RWPE1 (cell line): ENCODE measurements at regions not wholly inside any gene's neighbourhood (a gene's known extent, or its start where the extent isn't known, plus 50 kb on each side); places are given as distances from the start of the nearest gene placed in this dataset.

Experiments
- CTCF ChIA-PET: fragments of 350-600 bp; sonication (Branson Sonifier 250); formaldehyde crosslinking; extraction: SDS; loops from one replicate; lab custom pipeline; 2021; lab: Yijun Ruan, JAX
- POLR2A ChIA-PET: fragments of 400-600 bp; formaldehyde crosslinking; extraction: SDS; loops from one replicate; lab custom pipeline; 2020; ENCODE audit warnings: antibody characterized with exemption; ENCODE audit not compliant: low non-redundant PET; lab: Yijun Ruan, JAX
- DNase-seq: peaks from one replicate; pipeline ENCODE4 v3.0.0; 2012; ENCODE audit warnings: low spot score
- H3K27ac ChIP-seq: fragments of 450-650 bp; 2 replicates; pipeline ENCODE4 v1.5.1; 2017
- TF ChIP-seq, protein P1 (sequence below): fragments of 450-650 bp; conservative IDR thresholded peaks from 2 replicates; pipeline ENCODE4 v1.5.1; 2017; ENCODE audit warnings: low read depth, mild to moderate bottlenecking

- DNase-seq: no peak
- TF ChIP-seq, protein P1, sequence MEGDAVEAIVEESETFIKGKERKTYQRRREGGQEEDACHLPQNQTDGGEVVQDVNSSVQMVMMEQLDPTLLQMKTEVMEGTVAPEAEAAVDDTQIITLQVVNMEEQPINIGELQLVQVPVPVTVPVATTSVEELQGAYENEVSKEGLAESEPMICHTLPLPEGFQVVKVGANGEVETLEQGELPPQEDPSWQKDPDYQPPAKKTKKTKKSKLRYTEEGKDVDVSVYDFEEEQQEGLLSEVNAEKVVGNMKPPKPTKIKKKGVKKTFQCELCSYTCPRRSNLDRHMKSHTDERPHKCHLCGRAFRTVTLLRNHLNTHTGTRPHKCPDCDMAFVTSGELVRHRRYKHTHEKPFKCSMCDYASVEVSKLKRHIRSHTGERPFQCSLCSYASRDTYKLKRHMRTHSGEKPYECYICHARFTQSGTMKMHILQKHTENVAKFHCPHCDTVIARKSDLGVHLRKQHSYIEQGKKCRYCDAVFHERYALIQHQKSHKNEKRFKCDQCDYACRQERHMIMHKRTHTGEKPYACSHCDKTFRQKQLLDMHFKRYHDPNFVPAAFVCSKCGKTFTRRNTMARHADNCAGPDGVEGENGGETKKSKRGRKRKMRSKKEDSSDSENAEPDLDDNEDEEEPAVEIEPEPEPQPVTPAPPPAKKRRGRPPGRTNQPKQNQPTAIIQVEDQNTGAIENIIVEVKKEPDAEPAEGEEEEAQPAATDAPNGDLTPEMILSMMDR: no peak
- POLR2A ChIA-PET: interaction anchor here (0.5 kb wide), 1 partner anchor 459 kb away, joined by 4 read pairs; no protein-coding TSS in a partner anchor
- CTCF ChIA-PET: no interaction called here
- H3K27ac ChIP-seq: no peak overlapping the region
Measured at GRCh38 chr1:61536174-61537108, 188.5 kb downstream of the TM2D1 start.

DNA sequence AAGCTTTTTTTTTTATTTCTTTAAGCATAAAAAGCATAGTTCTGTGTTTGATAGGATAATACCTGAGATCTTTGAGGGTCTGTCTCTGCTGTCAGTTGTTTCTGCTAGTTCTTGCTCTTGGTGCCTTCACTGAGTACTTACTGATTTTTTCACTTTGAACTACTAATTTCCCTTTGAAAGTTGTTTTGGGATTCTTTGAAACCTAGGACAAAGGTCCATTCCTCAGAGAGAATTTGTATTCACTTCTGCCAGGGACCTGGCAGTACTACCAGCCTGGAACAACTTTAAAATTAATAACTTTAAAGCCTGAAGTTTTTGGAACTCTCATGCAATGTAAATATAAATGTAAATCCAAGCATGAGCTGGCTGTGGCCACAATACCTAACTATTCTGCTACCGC is 190.1 kb downstream of the TM2D1 start:
- DNase-seq: no peak
- H3K27ac ChIP-seq: no peak overlapping the region
- ChIA-PET CTCF (no interaction called here), POLR2A (no interaction called here)
- TF ChIP-seq, protein P1: no peak

DNA sequence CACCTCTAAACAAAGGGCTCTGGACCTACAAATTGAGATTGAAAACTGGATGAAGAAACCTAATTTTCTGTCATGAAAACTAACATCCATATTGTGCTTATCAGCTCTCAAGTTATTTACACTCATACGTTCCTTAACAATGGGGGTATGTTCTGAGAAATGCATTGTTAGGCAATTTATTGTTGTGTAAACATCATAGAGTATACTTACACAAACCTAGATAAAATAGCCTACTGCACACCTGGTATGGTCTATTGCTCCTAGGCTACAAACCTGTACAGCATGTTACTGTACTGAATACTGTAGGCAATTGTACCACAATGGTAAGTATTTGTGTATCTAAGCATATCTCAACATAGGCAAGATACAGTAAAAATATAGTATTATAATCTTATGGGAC is 191.4 kb downstream of the TM2D1 start:
- TF ChIP-seq, protein P1: no peak
- no peak overlapping the region for H3K27ac ChIP-seq
- ChIA-PET CTCF (interaction anchor here (0.6 kb wide), 1 partner anchor 146 kb away, joined by 7 read pairs; no protein-coding TSS in a partner anchor), POLR2A (no interaction called here)
- DNase-seq: no peak

- POLR2A ChIA-PET: no interaction called here
- TF ChIP-seq, protein P1: no peak
- DNase-seq: no peak
- H3K27ac ChIP-seq: no peak overlapping the region
- CTCF ChIA-PET: no interaction called here
Measured at GRCh38 chr1:61531716-61532115, 193.2 kb downstream of the TM2D1 start.

GRCh38 chr1:61523893-61524605 is 200.9 kb downstream of the TM2D1 start:
- no peak for DNase-seq
- POLR2A ChIA-PET: no interaction called here
- H3K27ac ChIP-seq: no peak overlapping the region
- CTCF ChIA-PET: interaction anchor here (0.6 to 0.7 kb wide), 3 partner anchors 39 to 615 kb away, joined by 3 to 4 read pairs (median 4); no protein-coding TSS in a partner anchor
- TF ChIP-seq, protein P1: no peak

DNA sequence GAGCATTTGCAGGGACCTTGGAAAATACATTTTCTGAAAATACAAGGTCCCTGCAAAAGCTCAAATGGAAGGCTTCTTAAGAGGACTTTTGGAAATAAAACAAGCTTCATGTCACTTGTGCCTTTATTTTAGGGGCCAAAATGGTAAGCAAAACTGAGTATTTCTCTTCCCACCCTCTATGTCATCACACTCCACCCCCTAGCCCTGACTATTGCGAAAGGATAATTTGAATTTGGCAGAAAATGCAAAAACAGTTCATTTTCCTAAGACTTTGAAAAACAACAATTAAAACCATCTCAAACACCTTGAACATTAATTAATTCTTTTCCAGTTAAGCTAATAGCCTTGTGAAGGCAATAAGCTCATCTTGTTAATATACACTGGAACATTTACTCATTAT is 201.7 kb downstream of the TM2D1 start:
- CTCF ChIA-PET: interaction anchor here (0.6 to 0.7 kb wide), 2 partner anchors 472 to 616 kb away, joined by 3 read pairs; no protein-coding TSS in a partner anchor
- no peak for DNase-seq
- no peak overlapping the region for H3K27ac ChIP-seq
- TF ChIP-seq, protein P1: no peak
- POLR2A ChIA-PET: no interaction called here
